Chondrocyte (in vitro differentiated cells): ENCODE measurements at regions not wholly inside any gene's neighbourhood (a gene's known extent, or its start where the extent isn't known, plus 50 kb on each side); places are given as distances from the start of the nearest gene placed in this dataset.
"Not testable (repeated sequence)": the region's sequence is repeated elsewhere in the genome, so short reads cannot be mapped to it uniquely, and the experiment has no call there.

Source experiments
- DNase-seq: peaks from one replicate; pipeline ENCODE4 v3.0.0; 2021; ENCODE audit warnings: mixed read lengths, low spot score
- H3K27ac Mint-ChIP-seq: one replicate; pipeline ENCODE4 v1.8.0; 2021; ENCODE audit warnings: mild to moderate bottlenecking, moderate library complexity, mixed read lengths; ENCODE audit not compliant: unreplicated experiment
- H3K27me3 Mint-ChIP-seq: 2 replicates; pipeline ENCODE4 v1.8.0; 2021; ENCODE audit warnings: low read depth, mixed read lengths
- H3K36me3 Mint-ChIP-seq: 2 replicates; pipeline ENCODE4 v1.8.0; 2021; ENCODE audit warnings: low read depth, mixed read lengths
- H3K4me1 Mint-ChIP-seq: 2 replicates; pipeline ENCODE4 v1.8.0; 2021; ENCODE audit warnings: low read depth, mild to moderate bottlenecking, mixed read lengths
- H3K4me3 Mint-ChIP-seq: one replicate; pipeline ENCODE4 v1.8.0; 2021; ENCODE audit warnings: mild to moderate bottlenecking, moderate library complexity, mixed read lengths; ENCODE audit not compliant: unreplicated experiment
- H3K9me3 Mint-ChIP-seq: 2 replicates; pipeline ENCODE4 v1.8.0; 2021; ENCODE audit warnings: low read depth, mixed read lengths
- TF ChIP-seq, protein P1 (sequence below): fragments of 200-600 bp; sonication (generic); IDR thresholded peaks from 2 replicates; pipeline ENCODE4 v1.5.0; 2021; ENCODE audit warnings: antibody characterized with exemption, mild to moderate bottlenecking, moderate library complexity

DNA sequence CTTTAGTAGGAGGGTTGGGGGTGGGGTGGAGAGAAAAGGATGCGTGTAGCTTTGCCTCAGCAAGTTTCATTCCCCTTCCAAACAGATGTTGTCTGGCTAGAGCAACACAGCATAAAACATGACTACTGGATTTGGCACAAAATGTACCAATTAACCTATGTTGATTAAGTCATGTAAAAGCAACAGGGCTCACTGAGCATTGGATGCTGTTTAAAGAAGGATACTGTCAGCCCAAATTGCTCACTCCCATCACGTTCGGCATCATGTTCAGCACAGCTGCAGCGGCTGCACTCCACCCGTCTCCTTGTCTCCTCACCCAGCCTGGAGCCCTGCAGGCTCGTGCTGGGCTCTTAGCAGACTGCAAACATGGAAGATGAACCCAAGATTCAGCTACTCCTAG lies 77.5 kb downstream of the DLEU7 start:
- TF ChIP-seq, protein P1, sequence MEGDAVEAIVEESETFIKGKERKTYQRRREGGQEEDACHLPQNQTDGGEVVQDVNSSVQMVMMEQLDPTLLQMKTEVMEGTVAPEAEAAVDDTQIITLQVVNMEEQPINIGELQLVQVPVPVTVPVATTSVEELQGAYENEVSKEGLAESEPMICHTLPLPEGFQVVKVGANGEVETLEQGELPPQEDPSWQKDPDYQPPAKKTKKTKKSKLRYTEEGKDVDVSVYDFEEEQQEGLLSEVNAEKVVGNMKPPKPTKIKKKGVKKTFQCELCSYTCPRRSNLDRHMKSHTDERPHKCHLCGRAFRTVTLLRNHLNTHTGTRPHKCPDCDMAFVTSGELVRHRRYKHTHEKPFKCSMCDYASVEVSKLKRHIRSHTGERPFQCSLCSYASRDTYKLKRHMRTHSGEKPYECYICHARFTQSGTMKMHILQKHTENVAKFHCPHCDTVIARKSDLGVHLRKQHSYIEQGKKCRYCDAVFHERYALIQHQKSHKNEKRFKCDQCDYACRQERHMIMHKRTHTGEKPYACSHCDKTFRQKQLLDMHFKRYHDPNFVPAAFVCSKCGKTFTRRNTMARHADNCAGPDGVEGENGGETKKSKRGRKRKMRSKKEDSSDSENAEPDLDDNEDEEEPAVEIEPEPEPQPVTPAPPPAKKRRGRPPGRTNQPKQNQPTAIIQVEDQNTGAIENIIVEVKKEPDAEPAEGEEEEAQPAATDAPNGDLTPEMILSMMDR = no peak
- Mint-ChIP-seq H3K4me3 (no peak overlapping the region), H3K4me1 (no peaks in the 10 kb centered on the region), H3K27ac (no peak overlapping the region), H3K36me3 (peaks cover 2% of the 10 kb centered on the region), H3K9me3 (peaks cover 11% of the 10 kb centered on the region), H3K27me3 (peaks cover 1% of the 10 kb centered on the region)
- no peak for DNase-seq

DNA sequence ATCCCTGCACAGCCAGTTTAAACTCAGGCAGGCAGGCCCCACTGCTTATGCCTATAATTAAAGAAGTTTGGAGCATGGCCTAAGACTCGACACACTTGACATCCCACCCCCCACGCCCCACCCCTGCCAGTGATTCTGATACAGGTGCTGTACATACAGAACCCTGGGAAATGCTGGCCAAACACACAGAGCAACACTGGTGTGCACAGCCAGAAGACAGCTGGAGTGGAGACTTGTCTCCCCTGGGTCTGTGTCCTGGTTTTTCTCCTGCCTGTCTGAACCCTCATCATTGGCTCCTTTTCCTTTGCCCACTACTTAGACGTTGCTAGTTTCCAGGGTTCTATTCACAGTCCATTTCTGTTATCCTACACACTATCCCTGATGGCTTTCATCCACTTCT lies 76.8 kb downstream of the DLEU7 start:
- no peak overlapping the region for H3K27ac Mint-ChIP-seq
- H3K4me3 Mint-ChIP-seq = no peak overlapping the region
- H3K4me1 Mint-ChIP-seq = no peaks in the 10 kb centered on the region
- TF ChIP-seq, protein P1 = no peak
- no peak for DNase-seq
- peaks cover 11% of the 10 kb centered on the region for H3K9me3 Mint-ChIP-seq
- peaks cover 1% of the 10 kb centered on the region for H3K27me3 Mint-ChIP-seq
- H3K36me3 Mint-ChIP-seq = no peaks in the 10 kb centered on the region

DNA sequence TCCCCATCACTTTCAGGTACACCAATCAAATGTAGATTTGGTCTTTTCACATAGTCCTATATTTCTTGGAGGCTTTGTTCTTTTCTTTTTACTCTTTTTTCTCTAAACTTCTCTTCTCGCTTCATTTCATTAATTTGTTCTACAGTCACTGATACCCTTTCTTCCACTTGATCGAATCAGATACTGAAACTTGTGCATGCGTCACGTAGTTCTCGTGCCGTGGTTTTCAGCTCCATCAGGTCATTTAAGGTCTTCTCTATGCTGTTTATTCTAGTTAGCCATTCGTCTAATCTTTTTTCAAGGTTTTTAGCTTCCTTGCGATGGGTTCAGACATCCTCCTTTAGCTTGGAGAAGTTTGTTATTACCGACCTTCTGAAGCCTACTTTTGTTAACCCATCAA lies 70.6 kb downstream of the DLEU7 start:
- peaks cover 27% of the 10 kb centered on the region for H3K9me3 Mint-ChIP-seq
- DNase-seq, H3K4me3 Mint-ChIP-seq, H3K27me3 Mint-ChIP-seq, H3K27ac Mint-ChIP-seq, H3K4me1 Mint-ChIP-seq: not testable (repeated sequence)
- H3K36me3 Mint-ChIP-seq = peaks cover 11% of the 10 kb centered on the region
